ENCODE measurements at regions not wholly inside any gene's neighbourhood (a gene's known extent, or its start where the extent isn't known, plus 50 kb on each side); places are given as distances from the start of the nearest gene placed in this dataset.

DNA sequence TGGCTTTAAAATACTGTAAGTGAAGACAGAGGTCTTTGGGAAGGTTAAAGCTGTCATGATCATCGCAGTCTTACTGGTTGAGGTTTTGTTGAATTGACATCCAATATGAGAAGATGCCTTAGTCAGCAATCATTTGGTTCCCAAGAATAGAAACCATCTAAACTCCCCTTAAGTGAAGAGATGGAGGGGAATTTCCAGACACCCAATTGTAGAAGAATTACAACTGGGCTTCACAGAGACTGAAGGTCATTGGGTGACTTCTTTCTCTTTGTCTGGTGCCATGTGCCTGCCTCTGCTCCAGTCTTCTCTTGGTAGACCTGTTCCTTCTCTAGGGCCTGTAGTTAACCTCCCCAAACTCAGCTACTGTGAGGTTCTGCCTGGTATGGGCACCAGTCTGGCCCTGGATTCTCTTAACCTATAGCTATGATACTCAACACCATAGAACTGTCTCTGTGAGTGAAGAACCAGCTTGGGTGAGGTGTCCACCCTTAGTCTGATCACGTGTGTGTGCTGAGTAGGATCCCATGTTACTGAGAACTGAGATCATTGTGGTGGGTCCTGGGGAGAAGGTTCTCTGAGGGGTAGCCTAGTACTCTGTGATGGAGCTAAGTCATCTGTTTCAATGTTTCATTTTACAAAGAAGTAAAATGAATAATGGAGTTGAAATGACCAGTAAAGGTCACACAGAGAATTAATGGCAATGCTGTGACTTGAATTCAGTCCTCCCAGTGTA lies 182.5 kb downstream of the CSNK2A3 start:
- no peak for ATAC-seq (replicated peaks in 6 of 8)
- Histone ChIP-seq H3K4me3 (no peak overlapping the region), H3K27ac (no peak overlapping the region), H3K4me1 (replicated peaks in 1 of 2) (no peaks in the 10 kb centered on the region)
- WGBS, 10 experiments, result 0 to 100% (median 59%) methylated on average over 1 to 2 of the region's 2 CpGs; no CpG with 5 or more reads in 4 of the 10 experiments
- in situ Hi-C loops (cut with MboI; ENCODE audit: low pct_unique_long_range_greater_than_20kb in 2 of 9, low sequenced_read_pairs in 9 of 9, unreplicated experiment in 9 of 9), result loop anchor here in 1 of 9 experiments (25.0 kb wide), 1 partner anchor 133 kb away; no protein-coding TSS in a partner anchor

DNA sequence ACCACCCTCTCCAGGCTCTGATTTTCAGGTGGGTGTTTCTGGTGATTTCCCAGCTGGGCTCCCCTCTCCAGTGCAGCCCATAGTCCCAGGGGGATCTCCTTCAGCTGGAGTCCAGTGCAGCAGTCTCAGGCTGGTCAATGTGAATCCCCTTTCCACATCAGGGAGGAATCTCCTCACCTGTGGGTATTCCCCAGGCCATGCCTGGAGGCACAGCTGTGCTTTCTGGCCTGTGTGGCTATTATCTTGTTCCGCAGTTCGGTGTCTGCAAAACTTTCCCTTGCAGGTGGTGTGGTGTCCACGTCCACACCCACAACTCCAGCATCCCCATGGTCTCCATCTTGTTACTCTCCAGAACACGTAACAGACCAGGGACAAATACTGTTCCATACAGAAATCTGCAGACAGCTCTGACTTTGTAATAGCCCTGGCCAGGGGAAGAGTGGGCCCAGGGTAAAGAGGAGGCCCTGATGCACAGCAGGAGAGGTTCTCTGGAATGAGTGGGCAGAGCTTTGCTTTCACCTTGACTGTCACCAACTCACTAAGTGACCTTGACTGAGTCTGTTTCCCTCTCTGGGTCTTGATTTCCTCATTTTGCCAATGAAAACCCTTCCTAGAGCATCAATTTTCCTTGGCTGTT lies 183.2 kb downstream of the CSNK2A3 start:
- no peak for ATAC-seq (replicated peaks in 6 of 8)
- no peaks in the 10 kb centered on the region for H3K4me1 ChIP-seq (replicated peaks in 1 of 2)
- no peak overlapping the region for H3K27ac ChIP-seq
- H3K4me3 ChIP-seq, result no peak overlapping the region
- in situ Hi-C loops (cut with MboI; ENCODE audit: low pct_unique_long_range_greater_than_20kb in 2 of 9, low sequenced_read_pairs in 9 of 9, unreplicated experiment in 9 of 9), result loop anchor here in 1 of 9 experiments (25.0 kb wide), 1 partner anchor 133 kb away; no protein-coding TSS in a partner anchor
- WGBS, 10 experiments, result 62 to 100% (median 75%) methylated on average over 1 to 4 of the region's 4 CpGs; no CpG with 5 or more reads in 4 of the 10 experiments

DNA sequence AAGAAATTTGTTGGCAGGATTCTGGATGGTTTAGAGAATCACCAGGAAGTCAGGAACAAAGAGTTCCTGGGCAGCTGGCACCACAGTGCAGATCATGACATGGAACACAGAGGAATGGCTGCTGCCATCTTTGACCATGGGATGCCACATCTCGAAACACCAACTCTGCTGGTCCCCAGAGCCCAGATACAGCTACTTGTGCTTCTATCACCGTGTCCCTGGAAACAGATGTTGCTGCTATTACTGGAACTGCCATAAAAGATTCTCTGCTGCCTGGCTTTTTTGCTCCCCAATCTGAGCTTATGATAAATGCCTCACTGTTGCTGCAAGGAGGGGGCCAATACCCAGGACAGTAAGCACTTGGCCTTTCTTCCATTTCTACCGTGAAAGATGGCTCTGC lies 185.2 kb downstream of the CSNK2A3 start:
- H3K4me3 ChIP-seq, result no peak overlapping the region
- H3K4me1 ChIP-seq (replicated peaks in 1 of 2), result no peaks in the 10 kb centered on the region
- 40 to 90% (median 80%) methylated on average over 1 to 2 of the region's 3 CpGs; no CpG with 5 or more reads in 6 of the 10 experiments for WGBS, 10 experiments
- H3K27ac ChIP-seq, result no peak overlapping the region
- ATAC-seq (replicated peaks in 6 of 8), result no peak
- in situ Hi-C loops (cut with MboI; ENCODE audit: low pct_unique_long_range_greater_than_20kb in 2 of 9, low sequenced_read_pairs in 9 of 9, unreplicated experiment in 9 of 9), result loop anchor here in 1 of 9 experiments (25.0 kb wide), 1 partner anchor 131 kb away; no protein-coding TSS in a partner anchor

GRCh38 chr11:11164334-11164690 lies 188.7 kb downstream of the CSNK2A3 start:
- Histone ChIP-seq H3K4me1 (replicated peaks in 1 of 2) (peaks cover 0 to 2% of the 10 kb centered on the region in 2 donors), H3K4me3 (no peak overlapping the region), H3K27ac (no peak overlapping the region)
- ATAC-seq (replicated peaks in 6 of 8), result no peak
- in situ Hi-C loops (cut with MboI; ENCODE audit: low pct_unique_long_range_greater_than_20kb in 2 of 9, low sequenced_read_pairs in 9 of 9, unreplicated experiment in 9 of 9), result loop anchor here in 1 of 9 experiments (25.0 kb wide), 1 partner anchor 127 kb away; no protein-coding TSS in a partner anchor
- 67 to 86% (median 73%) methylated on average over 1 of the region's 1 CpG; no CpG with 5 or more reads in 5 of the 10 experiments for WGBS, 10 experiments

DNA sequence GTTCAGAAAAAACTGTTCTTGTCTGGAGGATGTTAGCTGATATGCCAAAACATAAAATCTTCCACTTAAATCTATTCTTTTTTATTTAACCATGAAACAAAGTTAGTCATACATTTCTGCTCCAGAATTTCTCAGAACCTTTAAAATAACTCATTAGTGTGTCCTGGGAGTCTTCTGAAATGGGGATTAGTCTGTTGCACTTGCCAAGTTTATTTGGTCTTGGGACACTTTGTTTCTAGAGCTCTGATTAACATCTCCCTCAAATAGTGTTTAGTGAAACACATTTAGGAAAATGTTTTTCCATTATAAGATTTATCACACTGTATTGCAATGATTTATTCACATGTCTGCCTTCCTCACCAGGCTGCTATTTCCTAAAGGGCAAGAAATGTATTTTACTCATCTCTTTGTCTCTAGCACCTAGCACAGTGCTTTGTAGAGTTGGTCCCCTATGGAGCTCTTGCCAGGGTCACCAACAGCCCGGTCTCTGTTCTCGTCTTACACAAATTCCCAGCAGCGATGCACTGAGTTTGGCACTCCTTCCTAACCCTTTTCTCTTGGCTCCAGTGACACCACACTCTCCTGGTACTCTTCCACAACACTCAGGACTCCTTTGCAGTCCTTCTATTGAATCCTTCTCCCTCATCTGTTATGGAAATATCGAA lies 189.2 kb downstream of the CSNK2A3 start:
- Histone ChIP-seq H3K4me1 (replicated peaks in 1 of 2) (peaks cover 0 to 3% of the 10 kb centered on the region in 2 donors), H3K4me3 (no peak overlapping the region), H3K27ac (no peak overlapping the region)
- ATAC-seq (replicated peaks in 6 of 8), result no peak
- in situ Hi-C loops (cut with MboI; ENCODE audit: low pct_unique_long_range_greater_than_20kb in 2 of 9, low sequenced_read_pairs in 9 of 9, unreplicated experiment in 9 of 9), result loop anchor here in 1 of 9 experiments (25.0 kb wide), 1 partner anchor 126 kb away; no protein-coding TSS in a partner anchor
- WGBS, 10 experiments, result 0 to 100% (median 83%) methylated on average over 1 to 4 of the region's 4 CpGs; no CpG with 5 or more reads in 4 of the 10 experiments

DNA sequence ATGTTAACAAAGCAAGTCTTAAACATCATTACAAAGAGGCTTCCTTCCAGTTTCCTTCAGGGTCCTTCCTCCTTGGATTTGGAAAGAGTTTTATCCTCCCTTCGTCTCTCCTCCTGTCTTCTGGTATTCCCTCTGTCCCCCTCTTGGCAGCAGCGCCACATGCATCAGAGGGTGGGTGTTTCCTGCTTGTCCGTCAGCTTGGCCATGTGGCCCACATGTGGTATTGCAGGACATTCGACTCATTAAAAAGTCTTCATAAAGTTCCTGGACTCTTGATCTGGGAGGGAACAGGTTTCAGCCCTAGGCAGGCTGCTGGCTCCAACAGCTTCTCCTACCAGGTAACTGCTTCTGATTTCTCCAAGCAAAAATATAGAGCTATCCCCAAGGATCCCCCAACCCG lies 189.8 kb downstream of the CSNK2A3 start:
- in situ Hi-C loops (cut with MboI; ENCODE audit: low pct_unique_long_range_greater_than_20kb in 2 of 9, low sequenced_read_pairs in 9 of 9, unreplicated experiment in 9 of 9), result loop anchor here in 1 of 9 experiments (25.0 kb wide), 1 partner anchor 126 kb away; no protein-coding TSS in a partner anchor
- ATAC-seq (replicated peaks in 6 of 8), result peak in 3 of 8 experiments; percentile 94 to 97 (median 94)
- H3K4me3 ChIP-seq, result no peak overlapping the region
- H3K4me1 ChIP-seq (replicated peaks in 1 of 2), result peaks cover 0 to 3% of the 10 kb centered on the region in 2 donors
- 0 to 92% (median 52%) methylated on average over 1 to 4 of the region's 5 CpGs; no CpG with 5 or more reads in 2 of the 10 experiments for WGBS, 10 experiments
- H3K27ac ChIP-seq, result no peak overlapping the region

DNA sequence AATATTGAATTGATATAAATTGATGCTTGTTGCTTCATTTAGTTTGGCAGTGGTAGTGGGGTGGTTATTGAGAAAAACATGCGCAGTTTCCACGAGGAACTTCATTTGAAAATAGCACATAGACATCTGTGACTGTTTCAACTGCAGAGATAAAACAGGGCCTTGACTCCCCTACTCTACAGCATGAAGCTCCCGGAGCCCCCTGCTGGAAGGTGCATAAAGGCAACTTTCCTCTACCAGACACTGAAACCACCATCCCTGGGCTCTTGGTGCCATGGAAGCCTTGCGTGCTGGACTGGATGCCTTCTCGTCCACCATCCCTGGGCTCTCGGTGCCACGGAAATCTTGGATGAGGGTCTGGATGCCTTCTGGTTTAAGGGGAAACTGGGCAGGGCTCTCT lies 195.9 kb downstream of the CSNK2A3 start:
- in situ Hi-C loops (cut with MboI; ENCODE audit: low pct_unique_long_range_greater_than_20kb in 2 of 9, low sequenced_read_pairs in 9 of 9, unreplicated experiment in 9 of 9), result loop anchor here in 1 of 9 experiments (25.0 kb wide), 1 partner anchor 120 kb away; no protein-coding TSS in a partner anchor
- WGBS, 10 experiments, result 52 to 100% (median 85%) methylated on average over 1 to 7 of the region's 7 CpGs; no CpG with 5 or more reads in 2 of the 10 experiments
- no peak overlapping the region for H3K27ac ChIP-seq
- H3K4me1 ChIP-seq (replicated peaks in 1 of 2), result peaks cover 1 to 3% of the 10 kb centered on the region in 2 donors
- H3K4me3 ChIP-seq, result no peak overlapping the region
- peak in 4 of 8 experiments; percentile 32 to 74 (median 59) for ATAC-seq (replicated peaks in 6 of 8)

DNA sequence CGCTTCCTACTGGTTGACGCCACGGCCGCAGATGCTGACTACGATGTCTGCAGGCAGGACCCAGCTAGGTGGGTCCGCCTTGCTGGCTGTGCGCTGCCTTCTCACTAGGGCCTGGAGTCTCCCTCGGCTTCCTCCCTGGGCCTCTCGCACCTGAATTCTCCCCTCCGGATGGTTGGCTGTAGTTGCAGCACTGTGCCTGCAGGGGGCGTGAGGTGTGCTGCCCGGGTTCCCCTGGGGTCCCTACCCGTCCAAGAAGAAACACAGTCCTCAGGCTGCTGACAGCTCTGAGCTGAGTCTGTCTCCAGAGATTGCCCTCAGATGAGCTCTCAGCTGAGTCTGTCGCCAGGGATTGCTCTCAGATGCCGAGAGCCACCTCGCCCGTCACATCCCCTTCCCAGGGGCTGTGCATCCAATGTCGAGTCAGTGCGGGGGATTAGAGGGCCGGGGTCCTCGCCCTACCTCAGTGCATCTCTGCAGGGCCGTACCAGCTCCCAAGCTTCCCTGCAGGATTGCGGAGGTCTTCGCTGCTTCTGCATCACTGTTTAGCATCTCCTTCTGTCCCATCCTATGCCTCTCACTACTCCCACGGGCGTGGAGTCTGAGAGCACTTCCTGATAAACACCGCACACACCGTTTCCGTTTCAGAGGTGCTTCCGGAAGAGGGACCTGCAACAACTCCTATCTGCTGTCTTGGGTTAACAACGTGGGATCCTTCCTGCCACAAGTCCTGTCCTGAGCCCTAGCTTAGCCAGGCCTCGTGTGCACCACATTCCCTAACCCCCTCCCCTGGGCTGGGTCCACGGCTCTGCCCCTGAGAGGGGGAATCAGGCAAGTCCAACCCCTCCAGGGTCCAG lies 196.9 kb downstream of the CSNK2A3 start:
- ATAC-seq (replicated peaks in 6 of 8), result peak in 2 of 8 experiments; percentile 19 to 63
- Histone ChIP-seq H3K4me1 (replicated peaks in 1 of 2) (peaks cover 3 to 4% of the 10 kb centered on the region in 2 donors), H3K27ac (no peak overlapping the region), H3K4me3 (no peak overlapping the region)
- in situ Hi-C loops (cut with MboI; ENCODE audit: low pct_unique_long_range_greater_than_20kb in 2 of 9, low sequenced_read_pairs in 9 of 9, unreplicated experiment in 9 of 9), result loop anchor here in 1 of 9 experiments (25.0 kb wide), 1 partner anchor 119 kb away; no protein-coding TSS in a partner anchor
- WGBS, 10 experiments, result 0 to 85% (median 69%) methylated on average over 1 to 12 of the region's 33 CpGs; no CpG with 5 or more reads in 2 of the 10 experiments

- WGBS, 10 experiments, result 51 to 93% (median 80%) methylated on average over 1 to 4 of the region's 4 CpGs; no CpG with 5 or more reads in 3 of the 10 experiments
Measured at GRCh38 chr11:11152877-11153276, 200.2 kb downstream of the CSNK2A3 start.

GRCh38 chr11:11149671-11150459 lies 203.2 kb downstream of the CSNK2A3 start:
- peaks cover 2 to 14% of the 10 kb centered on the region in 2 donors for H3K4me1 ChIP-seq (replicated peaks in 1 of 2)
- in situ Hi-C loops (cut with MboI; ENCODE audit: low pct_unique_long_range_greater_than_20kb in 2 of 9, low sequenced_read_pairs in 9 of 9, unreplicated experiment in 9 of 9), result loop anchor here in 1 of 9 experiments (25.0 kb wide), 1 partner anchor 113 kb away; no protein-coding TSS in a partner anchor
- H3K27ac ChIP-seq, result no peak overlapping the region
- WGBS, 10 experiments, result 37 to 100% (median 88%) methylated on average over 2 to 8 of the region's 8 CpGs; no CpG with 5 or more reads in 3 of the 10 experiments
- no peak overlapping the region for H3K4me3 ChIP-seq
- ATAC-seq (replicated peaks in 6 of 8), result no peak

More at GRCh38 chr11:11152877-11153276, 200.2 kb downstream of the CSNK2A3 start:
- H3K4me1 ChIP-seq (replicated peaks in 1 of 2), result peaks cover 2 to 14% of the 10 kb centered on the region in 2 donors
- ATAC-seq (replicated peaks in 6 of 8), result no peak
- no peak overlapping the region for H3K27ac ChIP-seq
- no peak overlapping the region for H3K4me3 ChIP-seq
- in situ Hi-C loops (cut with MboI; ENCODE audit: low pct_unique_long_range_greater_than_20kb in 2 of 9, low sequenced_read_pairs in 9 of 9, unreplicated experiment in 9 of 9), result loop anchor here in 1 of 9 experiments (25.0 kb wide), 1 partner anchor 116 kb away; no protein-coding TSS in a partner anchor

DNA sequence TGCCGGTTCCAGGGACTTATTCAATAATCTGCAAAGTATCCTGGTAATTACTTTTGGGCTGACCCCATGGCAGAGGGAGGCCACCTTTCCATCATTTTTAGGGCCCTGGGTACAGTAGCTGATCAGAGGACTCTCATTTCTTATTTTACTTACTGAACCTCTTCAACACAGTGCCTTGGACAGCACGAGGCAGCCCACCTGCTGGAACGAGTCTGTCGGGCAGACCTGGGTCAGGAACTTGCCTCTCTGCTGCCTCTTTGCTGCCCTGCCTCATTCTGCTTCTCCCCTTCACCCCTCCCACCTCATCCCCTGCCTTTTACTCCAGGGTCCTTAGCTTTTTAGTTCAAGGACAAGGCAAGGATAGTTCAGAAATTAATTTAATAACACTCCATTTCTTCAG lies 204.5 kb downstream of the CSNK2A3 start:
- Histone ChIP-seq H3K4me3 (no peak overlapping the region), H3K27ac (no peak overlapping the region), H3K4me1 (replicated peaks in 1 of 2) (peaks cover 2 to 14% of the 10 kb centered on the region in 2 donors)
- in situ Hi-C loops (cut with MboI; ENCODE audit: low pct_unique_long_range_greater_than_20kb in 2 of 9, low sequenced_read_pairs in 9 of 9, unreplicated experiment in 9 of 9), result no loop called here
- 33 to 100% (median 52%) methylated on average over 1 to 4 of the region's 4 CpGs; no CpG with 5 or more reads in 3 of the 10 experiments for WGBS, 10 experiments
- ATAC-seq (replicated peaks in 6 of 8), result peak in 4 of 8 experiments; percentile 12 to 60 (median 17)
